SK-N-SH (cell line): ENCODE measurements at regions not wholly inside any gene's neighbourhood (a gene's known extent, or its start where the extent isn't known, plus 50 kb on each side); places are given as distances from the start of the nearest gene placed in this dataset.

Experiments used
- CTCF ChIA-PET: fragments of 300-600, 350-600 bp; formaldehyde crosslinking; extraction: SDS; loops from one replicate; lab custom pipeline; 2021; lab: Yijun Ruan, JAX
- POLR2A ChIA-PET: fragments of 350-600 bp; sonication (Branson Sonifier 250); formaldehyde crosslinking; extraction: SDS; loops from one replicate; lab custom pipeline; 2020; ENCODE audit warnings: antibody characterized with exemption, inconsistent platforms; lab: Yijun Ruan, JAX
- DNase-seq: peaks from one replicate; pipeline ENCODE4 v3.0.0; 2012
- H2AFZ ChIP-seq: fragments of 200-600 bp; sonication (generic); 2 replicates; pipeline ENCODE4 v1.8.1; 2016; ENCODE audit warnings: antibody characterized with exemption, mild to moderate bottlenecking, low read depth
- H3F3A ChIP-seq: fragments of 200-600 bp; sonication (generic); replicated peaks from 2 replicates; pipeline ENCODE3; 2016; ENCODE audit warnings: antibody characterized with exemption, mild to moderate bottlenecking; ENCODE audit not compliant: insufficient read depth
- H3K27ac ChIP-seq, 2 experiments: fragments of 200-500 bp in 1 of 2; fragments of 200-600 bp in 1 of 2; sonication (Bioruptor generic) in 1 of 2; sonication (generic), shearing (Covaris generic) in 1 of 2; 2 replicates each; pipeline versions ENCODE4 v1.5.1 to v1.6.1; 2014 to 2016; ENCODE audit warnings: low read depth in 2 of 2, inconsistent platforms in 1 of 2, low read length in 1 of 2, mild to moderate bottlenecking in 1 of 2, mixed read lengths in 1 of 2
- H3K27me3 ChIP-seq: fragments of 200-600 bp; sonication (generic), shearing (Covaris generic); 2 replicates; pipeline ENCODE4 v1.6.1; 2016; ENCODE audit warnings: mixed run types; ENCODE audit not compliant: insufficient read depth
- H3K36me3 ChIP-seq, 2 experiments: fragments of 200-500 bp in 1 of 2; fragments of 200-600 bp in 1 of 2; sonication (Bioruptor generic) in 1 of 2; sonication (generic) in 1 of 2; replicated peaks in 1 of 2; 2 replicates each; pipeline versions ENCODE3 to v1.5.1; 2014 to 2016; ENCODE audit warnings: low read length in 1 of 2, mild to moderate bottlenecking in 1 of 2; ENCODE audit not compliant: insufficient read depth in 2 of 2, control insufficient read depth in 1 of 2
- H3K4me1 ChIP-seq, 2 experiments: fragments of 200-500 bp in 1 of 2; fragments of 200-600 bp in 1 of 2; sonication (Bioruptor generic) in 1 of 2; sonication (generic), shearing (Covaris generic) in 1 of 2; 2 replicates each; pipeline versions ENCODE4 v1.5.1 to v1.6.1; 2014 to 2016; ENCODE audit warnings: low read depth in 1 of 2, low read length in 1 of 2, mixed run types in 1 of 2; ENCODE audit not compliant: insufficient read depth in 2 of 2, control insufficient read depth in 1 of 2
- H3K4me2 ChIP-seq: fragments of 200-600 bp; sonication (generic), shearing (Covaris generic); 2 replicates; pipeline ENCODE4 v1.6.1; 2017; ENCODE audit warnings: mixed run types
- H3K4me3 ChIP-seq, 2 experiments: fragments of 200-500 bp in 1 of 2; fragments of 200-600 bp in 1 of 2; sonication (Bioruptor generic) in 1 of 2; sonication (generic), shearing (Covaris generic) in 1 of 2; 2 replicates each; pipeline versions ENCODE4 v1.5.1 to v1.8.1; 2014 to 2016; ENCODE audit warnings: low read depth in 2 of 2, inconsistent platforms in 1 of 2, low read length in 1 of 2, mild to moderate bottlenecking in 1 of 2, mixed read lengths in 1 of 2, moderate library complexity in 1 of 2
- H3K79me2 ChIP-seq: fragments of 200-600 bp; sonication (generic); 2 replicates; pipeline ENCODE4 v1.8.1; 2017; ENCODE audit warnings: mild to moderate bottlenecking; ENCODE audit not compliant: insufficient read depth
- H3K9ac ChIP-seq: fragments of 200-600 bp; sonication (generic); 2 replicates; pipeline ENCODE4 v1.6.1; 2017; ENCODE audit warnings: mixed run types
- H3K9me2 ChIP-seq: fragments of 200-600 bp; sonication (generic); 2 replicates; pipeline ENCODE4 v1.6.1; 2017; ENCODE audit warnings: mixed run types
- H3K9me3 ChIP-seq: fragments of 200-600 bp; sonication (generic); 2 replicates; pipeline ENCODE4 v1.6.1; 2017; ENCODE audit warnings: mixed run types, mild to moderate bottlenecking, moderate library complexity
- H4K20me1 ChIP-seq: fragments of 200-600 bp; sonication (generic); 2 replicates; pipeline ENCODE4 v1.6.1; 2017; ENCODE audit warnings: mild to moderate bottlenecking, mixed run types; ENCODE audit not compliant: insufficient read depth
- ELF1 ChIP-seq: IDR thresholded peaks from 2 replicates; pipeline ENCODE4 v1.4.0; 2012
- EP300 ChIP-seq, 2 experiments: IDR thresholded peaks; 2 replicates each; pipeline versions ENCODE4 v1.4.0 to v1.6.1; 2012; ENCODE audit warnings: borderline replicate concordance in 1 of 2, low read depth in 1 of 2, low read length in 1 of 2
- EZH2phosphoT487 ChIP-seq: fragments of 200-600 bp; sonication (generic); IDR thresholded peaks from 2 replicates; pipeline ENCODE4 v1.6.1; 2017; ENCODE audit warnings: low read depth, mixed run types, mild to moderate bottlenecking, antibody characterized with exemption, moderate library complexity, borderline replicate concordance
- FOXJ3 ChIP-seq: sonication (generic); formaldehyde crosslinking; IDR thresholded peaks from 2 replicates; pipeline ENCODE4 v1.5.1; 2020; ENCODE audit warnings: mild to moderate bottlenecking, missing genetic modification reagents
- FOXM1 ChIP-seq: IDR thresholded peaks from 2 replicates; pipeline ENCODE4 v1.4.0; 2012; ENCODE audit warnings: low read depth, mild to moderate bottlenecking
- GABPA ChIP-seq: IDR thresholded peaks from 2 replicates; pipeline ENCODE4 v1.4.0; 2012; ENCODE audit warnings: low read depth, mild to moderate bottlenecking
- JUND ChIP-seq: IDR thresholded peaks from 2 replicates; pipeline ENCODE4 v1.4.0; 2012
- MEF2A ChIP-seq: IDR thresholded peaks from 2 replicates; pipeline ENCODE4 v1.4.0; 2012; ENCODE audit warnings: low read depth, borderline replicate concordance
- MXI1 ChIP-seq: IDR thresholded peaks from 2 replicates; pipeline ENCODE4 v1.6.1; 2012; ENCODE audit warnings: mild to moderate bottlenecking, low read depth, low read length, improper control_type of control experiment
- NFIC ChIP-seq: IDR thresholded peaks from 2 replicates; pipeline ENCODE4 v1.4.0; 2012; ENCODE audit warnings: borderline replicate concordance
- POLR2AphosphoS5 ChIP-seq: IDR thresholded peaks from 2 replicates; pipeline ENCODE4 v1.6.1; 2012; ENCODE audit warnings: low read depth, low read length
- RXRA ChIP-seq: IDR thresholded peaks from 2 replicates; pipeline ENCODE4 v1.4.0; 2012; ENCODE audit warnings: low read depth, mild to moderate bottlenecking, borderline replicate concordance
- SIN3A ChIP-seq: IDR thresholded peaks from 2 replicates; pipeline ENCODE4 v1.6.1; 2012; ENCODE audit warnings: low read depth, mild to moderate bottlenecking, low read length, moderate library complexity, borderline replicate concordance
- YY1 ChIP-seq: IDR thresholded peaks from 2 replicates; pipeline ENCODE4 v1.4.0; 2012; ENCODE audit warnings: low read depth, mild to moderate bottlenecking
- WGBS: methylation state at CpG from one replicate; pipeline ENCODE4 v1.1.6; 2017; ENCODE audit warnings: low lambda C conversion rate; 5-methylcytosine and 5-hydroxymethylcytosine counted together
- TF ChIP-seq, protein P1 (sequence below): IDR thresholded peaks from 2 replicates; pipeline ENCODE4 v1.4.0; 2012; ENCODE audit warnings: low read depth, borderline replicate concordance
- TF ChIP-seq, protein P2 (sequence below): fragments of 200-600 bp; sonication (generic); IDR thresholded peaks from 2 replicates; pipeline ENCODE4 v1.6.1; 2017; ENCODE audit warnings: antibody characterized with exemption, mild to moderate bottlenecking, moderate library complexity
- TF ChIP-seq, protein P3 (sequence below): fragments of 150-350 bp; IDR thresholded peaks from 2 replicates; pipeline ENCODE4 v1.6.1; 2016; ENCODE audit warnings: mild to moderate bottlenecking, low read depth, low read length
- TF ChIP-seq, protein P4 (sequence below): fragments of 150-350 bp; IDR thresholded peaks from 2 replicates; pipeline ENCODE4 v1.6.1; 2017; ENCODE audit warnings: antibody characterized with exemption, low read length, low read depth, borderline replicate concordance
- TF ChIP-seq, protein P5 (sequence below): IDR thresholded peaks from 2 replicates; pipeline ENCODE4 v1.4.0; 2012; ENCODE audit warnings: low read depth, borderline replicate concordance
- TF ChIP-seq, protein P6 (sequence below): IDR thresholded peaks from 2 replicates; pipeline ENCODE4 v1.4.0; 2012; ENCODE audit warnings: low read depth

DNA sequence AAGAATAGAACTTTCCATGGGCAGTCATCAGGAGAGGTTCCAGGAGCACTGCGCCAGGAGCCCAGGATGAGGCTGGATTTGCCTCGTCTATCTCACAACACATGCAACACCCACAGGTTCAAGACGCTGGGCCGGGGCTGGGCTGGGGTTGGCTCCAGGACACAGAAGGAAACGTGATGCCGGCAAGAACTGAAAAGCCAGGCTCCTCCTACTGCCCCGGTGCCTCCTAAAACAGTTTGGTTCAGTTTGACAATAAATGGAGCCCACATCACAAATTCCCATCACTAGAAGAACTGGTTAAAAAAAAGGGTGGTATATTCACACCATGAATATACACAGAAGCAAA lies 75.9 kb downstream of the INHBB start:
- H3K4me3 ChIP-seq = no peak overlapping the region
- 49% methylated on average over 7 of the region's 7 CpGs for WGBS
- H3K4me1 ChIP-seq = peaks cover 0 to 3% of the 10 kb centered on the region in 2 experiments; a peak in 1 of 4 replicates
- no peak overlapping the region for H3K9ac ChIP-seq
- no peak for DNase-seq
- no peaks in the 10 kb centered on the region for H3K79me2 ChIP-seq
- POLR2A ChIA-PET = no interaction called here
- H3K27me3 ChIP-seq = peaks cover 41% of the 10 kb centered on the region; the same call in 1 of the 2 replicates
- no peaks in the 10 kb centered on the region for H4K20me1 ChIP-seq
- H3K9me3 ChIP-seq = no peaks in the 10 kb centered on the region
- TF ChIP-seq FOXM1 (no peak), FOXJ3 (CRISPR knock-in tag) (no peak), GABPA (no peak), EZH2phosphoT487 (no peak), JUND (no peak), EP300 (IDR thresholded peaks at IDR 0.05; ENCODE audit: borderline replicate concordance in 1 of 2, low read depth in 1 of 2, low read length in 1 of 2) (no peak), YY1 (no peak), RXRA (no peak), POLR2AphosphoS5 (no peak), ELF1 (no peak), NFIC (no peak), MXI1 (no peak), MEF2A (no peak), SIN3A (no peak)
- TF ChIP-seq, protein P1, sequence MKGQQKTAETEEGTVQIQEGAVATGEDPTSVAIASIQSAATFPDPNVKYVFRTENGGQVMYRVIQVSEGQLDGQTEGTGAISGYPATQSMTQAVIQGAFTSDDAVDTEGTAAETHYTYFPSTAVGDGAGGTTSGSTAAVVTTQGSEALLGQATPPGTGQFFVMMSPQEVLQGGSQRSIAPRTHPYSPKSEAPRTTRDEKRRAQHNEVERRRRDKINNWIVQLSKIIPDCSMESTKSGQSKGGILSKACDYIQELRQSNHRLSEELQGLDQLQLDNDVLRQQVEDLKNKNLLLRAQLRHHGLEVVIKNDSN = no peak
- TF ChIP-seq, protein P2, sequence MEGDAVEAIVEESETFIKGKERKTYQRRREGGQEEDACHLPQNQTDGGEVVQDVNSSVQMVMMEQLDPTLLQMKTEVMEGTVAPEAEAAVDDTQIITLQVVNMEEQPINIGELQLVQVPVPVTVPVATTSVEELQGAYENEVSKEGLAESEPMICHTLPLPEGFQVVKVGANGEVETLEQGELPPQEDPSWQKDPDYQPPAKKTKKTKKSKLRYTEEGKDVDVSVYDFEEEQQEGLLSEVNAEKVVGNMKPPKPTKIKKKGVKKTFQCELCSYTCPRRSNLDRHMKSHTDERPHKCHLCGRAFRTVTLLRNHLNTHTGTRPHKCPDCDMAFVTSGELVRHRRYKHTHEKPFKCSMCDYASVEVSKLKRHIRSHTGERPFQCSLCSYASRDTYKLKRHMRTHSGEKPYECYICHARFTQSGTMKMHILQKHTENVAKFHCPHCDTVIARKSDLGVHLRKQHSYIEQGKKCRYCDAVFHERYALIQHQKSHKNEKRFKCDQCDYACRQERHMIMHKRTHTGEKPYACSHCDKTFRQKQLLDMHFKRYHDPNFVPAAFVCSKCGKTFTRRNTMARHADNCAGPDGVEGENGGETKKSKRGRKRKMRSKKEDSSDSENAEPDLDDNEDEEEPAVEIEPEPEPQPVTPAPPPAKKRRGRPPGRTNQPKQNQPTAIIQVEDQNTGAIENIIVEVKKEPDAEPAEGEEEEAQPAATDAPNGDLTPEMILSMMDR = no peak
- TF ChIP-seq, protein P3, sequence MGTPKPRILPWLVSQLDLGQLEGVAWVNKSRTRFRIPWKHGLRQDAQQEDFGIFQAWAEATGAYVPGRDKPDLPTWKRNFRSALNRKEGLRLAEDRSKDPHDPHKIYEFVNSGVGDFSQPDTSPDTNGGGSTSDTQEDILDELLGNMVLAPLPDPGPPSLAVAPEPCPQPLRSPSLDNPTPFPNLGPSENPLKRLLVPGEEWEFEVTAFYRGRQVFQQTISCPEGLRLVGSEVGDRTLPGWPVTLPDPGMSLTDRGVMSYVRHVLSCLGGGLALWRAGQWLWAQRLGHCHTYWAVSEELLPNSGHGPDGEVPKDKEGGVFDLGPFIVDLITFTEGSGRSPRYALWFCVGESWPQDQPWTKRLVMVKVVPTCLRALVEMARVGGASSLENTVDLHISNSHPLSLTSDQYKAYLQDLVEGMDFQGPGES = no peak
- TF ChIP-seq, protein P4, sequence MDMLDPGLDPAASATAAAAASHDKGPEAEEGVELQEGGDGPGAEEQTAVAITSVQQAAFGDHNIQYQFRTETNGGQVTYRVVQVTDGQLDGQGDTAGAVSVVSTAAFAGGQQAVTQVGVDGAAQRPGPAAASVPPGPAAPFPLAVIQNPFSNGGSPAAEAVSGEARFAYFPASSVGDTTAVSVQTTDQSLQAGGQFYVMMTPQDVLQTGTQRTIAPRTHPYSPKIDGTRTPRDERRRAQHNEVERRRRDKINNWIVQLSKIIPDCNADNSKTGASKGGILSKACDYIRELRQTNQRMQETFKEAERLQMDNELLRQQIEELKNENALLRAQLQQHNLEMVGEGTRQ = no peak
- TF ChIP-seq, protein P5, sequence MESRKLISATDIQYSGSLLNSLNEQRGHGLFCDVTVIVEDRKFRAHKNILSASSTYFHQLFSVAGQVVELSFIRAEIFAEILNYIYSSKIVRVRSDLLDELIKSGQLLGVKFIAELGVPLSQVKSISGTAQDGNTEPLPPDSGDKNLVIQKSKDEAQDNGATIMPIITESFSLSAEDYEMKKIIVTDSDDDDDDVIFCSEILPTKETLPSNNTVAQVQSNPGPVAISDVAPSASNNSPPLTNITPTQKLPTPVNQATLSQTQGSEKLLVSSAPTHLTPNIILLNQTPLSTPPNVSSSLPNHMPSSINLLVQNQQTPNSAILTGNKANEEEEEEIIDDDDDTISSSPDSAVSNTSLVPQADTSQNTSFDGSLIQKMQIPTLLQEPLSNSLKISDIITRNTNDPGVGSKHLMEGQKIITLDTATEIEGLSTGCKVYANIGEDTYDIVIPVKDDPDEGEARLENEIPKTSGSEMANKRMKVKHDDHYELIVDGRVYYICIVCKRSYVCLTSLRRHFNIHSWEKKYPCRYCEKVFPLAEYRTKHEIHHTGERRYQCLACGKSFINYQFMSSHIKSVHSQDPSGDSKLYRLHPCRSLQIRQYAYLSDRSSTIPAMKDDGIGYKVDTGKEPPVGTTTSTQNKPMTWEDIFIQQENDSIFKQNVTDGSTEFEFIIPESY = no peak
- TF ChIP-seq, protein P6, sequence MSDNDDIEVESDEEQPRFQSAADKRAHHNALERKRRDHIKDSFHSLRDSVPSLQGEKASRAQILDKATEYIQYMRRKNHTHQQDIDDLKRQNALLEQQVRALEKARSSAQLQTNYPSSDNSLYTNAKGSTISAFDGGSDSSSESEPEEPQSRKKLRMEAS = no peak
- H3K27ac ChIP-seq = no peak overlapping the region
- CTCF ChIA-PET = no interaction called here
- H2AFZ ChIP-seq = no peak overlapping the region
- H3F3A ChIP-seq = no peaks in the 10 kb centered on the region
- H3K4me2 ChIP-seq = no peak overlapping the region
- H3K36me3 ChIP-seq = no peaks in the 10 kb centered on the region
- no peaks in the 10 kb centered on the region for H3K9me2 ChIP-seq
